Nucleus accumbens (tissue), 56 donors: ENCODE measurements at regions not wholly inside any gene's neighbourhood (a gene's known extent, or its start where the extent isn't known, plus 50 kb on each side); places are given as distances from the start of the nearest gene placed in this dataset.

ENCODE experiments used
- DNase-seq, 56 donors: peaks; one replicate each; lab custom pipeline; 2025; lab: John Stamatoyannopoulos, UW

DNA sequence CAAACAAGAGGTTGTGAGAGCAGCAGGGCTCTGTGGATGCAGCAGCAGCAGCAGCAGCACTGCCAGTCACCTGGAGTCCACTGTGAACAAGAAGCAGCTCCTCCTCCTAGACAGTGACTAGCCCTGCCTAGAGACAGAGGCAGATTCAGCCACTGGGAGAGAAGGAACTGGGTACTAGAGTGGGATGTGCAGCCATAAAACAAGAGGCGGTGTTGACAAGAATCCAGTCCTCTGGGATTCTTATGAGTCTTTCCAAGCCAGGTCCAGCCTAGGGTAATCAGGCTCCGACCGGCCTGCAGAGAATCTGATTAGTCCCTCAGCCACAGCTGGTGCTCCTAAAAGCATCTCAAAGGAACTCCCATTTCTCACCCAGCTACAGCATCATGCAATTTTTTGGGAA lies 83.9 kb upstream of the USP47 start:
- no peak for DNase-seq

- DNase-seq, result no peak
Observed at GRCh38 chr11:11756718-11757117, 85.1 kb upstream of the USP47 start.

- DNase-seq, result no peak
Observed at GRCh38 chr11:11755871-11756270, 85.9 kb upstream of the USP47 start.

- DNase-seq, result no peak
Observed at GRCh38 chr11:11752679-11753078, 89.1 kb upstream of the USP47 start.

DNA sequence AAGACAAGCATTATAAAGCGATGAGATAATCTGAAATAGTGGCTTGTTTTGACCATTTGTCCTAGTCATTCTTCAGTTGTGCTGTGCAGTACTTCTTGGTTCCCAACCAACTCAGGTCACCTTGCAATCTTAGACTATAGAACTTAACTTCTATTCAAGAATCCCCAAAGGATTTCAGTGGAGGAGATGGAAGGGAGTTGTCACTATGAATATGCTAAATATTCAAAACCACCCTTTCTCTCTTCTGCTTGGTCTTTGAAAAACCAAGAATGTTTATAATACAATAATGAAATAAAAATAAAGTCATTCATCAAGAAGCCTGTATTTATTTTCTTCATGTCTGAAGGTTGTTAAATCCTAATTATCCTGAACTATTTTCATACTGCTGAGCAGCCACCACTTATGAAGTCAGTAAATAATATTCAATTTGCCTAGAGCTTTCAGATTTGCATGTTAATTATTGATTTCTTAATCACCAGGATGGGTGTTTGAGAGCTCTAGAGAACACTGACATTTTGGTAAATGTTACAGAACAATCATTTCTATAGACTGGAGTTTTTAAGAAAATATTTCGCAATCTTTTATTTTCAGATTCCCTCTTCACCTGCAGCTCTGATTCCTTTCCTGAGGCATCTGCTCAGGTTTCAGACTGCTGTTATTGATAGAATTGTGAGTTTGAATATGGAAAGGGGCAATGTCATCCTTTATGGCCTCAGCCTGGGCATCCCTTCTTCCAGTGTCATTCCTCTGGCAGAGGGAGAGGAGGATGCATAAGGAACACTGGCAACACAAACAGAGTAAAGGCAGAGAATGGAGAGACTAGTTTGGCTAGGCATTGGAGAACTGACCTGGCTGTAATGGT lies 91.5 kb upstream of the USP47 start:
- DNase-seq, result no peak

DNA sequence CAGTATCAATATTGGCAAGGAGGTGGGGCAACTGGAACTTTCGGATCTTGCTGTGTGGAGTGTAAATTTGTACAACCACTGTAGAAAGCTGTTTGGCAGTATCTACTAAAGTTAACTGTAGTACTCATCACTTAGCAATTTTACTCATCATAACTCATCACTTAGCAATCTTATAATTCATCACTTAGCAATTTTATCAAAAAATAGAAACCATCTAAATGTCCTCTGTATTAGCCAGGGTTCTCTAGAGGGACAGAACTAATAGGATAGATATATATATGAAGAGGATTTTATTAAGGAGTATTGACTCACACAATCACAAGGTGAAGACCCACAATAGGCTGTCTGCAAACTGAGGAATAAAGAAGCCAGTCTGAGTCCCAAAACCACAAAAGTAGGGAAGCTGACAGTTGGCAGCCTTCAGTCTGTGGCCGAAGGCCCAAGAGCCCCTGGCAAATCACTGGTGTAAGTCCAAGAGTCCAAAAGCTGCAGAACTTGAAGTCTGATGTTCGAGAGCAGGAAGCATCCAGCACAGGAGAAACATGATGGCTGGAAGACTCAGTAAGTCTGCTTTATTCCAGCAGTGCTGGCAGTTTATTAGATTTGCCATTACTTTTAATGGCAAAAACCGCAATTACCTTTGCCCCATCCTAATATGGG lies 92.9 kb upstream of the USP47 start:
- no peak for DNase-seq

DNA sequence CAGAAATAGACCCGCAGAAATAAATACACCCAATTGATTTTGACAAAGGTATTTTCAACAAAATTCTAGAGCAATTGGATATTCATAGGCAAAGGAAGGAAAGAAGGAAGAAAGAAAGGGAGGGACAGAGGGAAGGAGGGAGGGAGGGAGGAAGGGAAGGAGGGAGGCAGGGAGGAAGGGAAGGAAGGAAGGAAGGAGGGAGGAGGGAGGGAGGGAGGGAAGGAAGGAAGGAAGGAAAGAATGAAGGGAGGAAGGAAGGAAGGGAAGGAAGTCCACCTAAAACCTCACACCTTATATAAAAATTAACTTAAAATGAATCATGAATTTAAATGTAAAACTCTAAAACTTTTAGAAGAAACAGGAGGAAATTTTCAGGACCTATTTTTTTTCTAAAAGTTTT lies 94.2 kb upstream of the USP47 start:
- DNase-seq, result no peak

GRCh38 chr11:11746449-11746848 lies 95.3 kb upstream of the USP47 start:
- DNase-seq, result no peak

GRCh38 chr11:11743216-11743615 lies 98.6 kb upstream of the USP47 start:
- no peak for DNase-seq

DNA sequence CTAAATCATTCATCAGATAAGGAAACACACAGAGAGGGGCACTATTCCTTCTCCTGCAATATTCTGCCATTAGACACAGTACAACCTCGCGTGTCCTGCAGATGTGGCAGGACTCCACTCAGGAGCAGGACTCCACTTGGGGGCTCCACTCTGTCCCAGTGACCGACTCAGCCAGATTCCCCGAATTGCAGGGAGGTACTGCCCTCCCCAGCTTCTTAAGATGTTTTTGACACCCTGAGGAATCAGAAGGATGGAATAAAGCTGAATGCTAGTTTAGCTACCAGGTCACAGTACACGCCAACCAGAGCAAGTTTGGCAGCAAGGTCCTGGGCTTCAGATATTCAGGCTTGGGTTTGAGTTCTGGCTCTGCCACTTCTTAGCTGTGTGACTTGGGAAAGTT lies 99.3 kb upstream of the USP47 start:
- DNase-seq, result no peak

- no peak for DNase-seq
Observed at GRCh38 chr11:11740836-11741235, 100.9 kb upstream of the USP47 start.

DNA sequence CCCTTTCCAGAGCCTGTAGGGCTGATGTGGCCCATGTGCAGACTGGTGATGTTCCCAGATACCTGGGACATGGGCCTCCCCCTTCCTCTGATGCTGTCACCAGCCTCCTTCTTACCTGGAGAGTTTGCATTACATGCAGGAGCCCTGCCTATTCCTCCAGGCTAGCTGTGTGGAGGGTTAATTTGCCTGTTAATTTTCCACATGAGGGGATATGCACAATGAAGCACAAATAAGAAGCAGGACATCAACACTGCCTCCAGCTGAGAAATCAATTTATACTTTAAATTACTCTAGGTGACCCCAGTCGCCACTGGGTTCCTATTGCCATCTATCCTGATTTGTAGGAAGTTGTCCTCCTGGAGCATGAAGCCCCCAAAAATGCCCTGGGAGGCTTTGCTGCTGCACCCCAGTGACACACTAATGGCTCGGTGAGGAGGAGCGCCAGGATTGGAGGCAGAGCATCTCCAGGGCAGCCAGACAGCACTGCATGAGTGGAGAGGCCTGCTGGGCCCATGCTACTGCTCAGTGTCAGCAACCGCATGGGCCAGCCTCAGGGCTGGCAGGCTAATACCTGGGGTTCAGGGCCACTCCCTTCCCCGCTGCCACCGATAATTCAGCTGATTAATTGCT lies 101.6 kb upstream of the USP47 start:
- DNase-seq, result no peak

DNA sequence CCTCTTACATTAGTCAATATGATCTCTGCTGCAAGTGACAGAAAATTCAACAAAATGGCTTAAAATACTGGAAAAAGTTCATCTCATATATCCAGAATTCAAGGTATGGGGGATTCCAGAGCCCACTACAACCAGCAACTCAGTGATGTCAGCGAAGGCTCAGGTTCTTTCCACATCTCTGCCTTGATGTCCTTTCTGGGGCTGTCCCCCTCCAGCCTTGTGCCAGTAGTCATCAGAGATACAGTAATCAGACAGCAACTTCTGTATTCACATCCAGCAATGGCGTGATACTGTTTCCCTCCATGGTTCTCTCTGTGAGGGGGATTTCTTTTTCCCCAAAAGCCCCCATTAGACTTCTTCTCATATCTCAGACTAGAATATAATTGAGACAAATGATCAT lies 103.4 kb upstream of the USP47 start:
- no peak for DNase-seq

DNA sequence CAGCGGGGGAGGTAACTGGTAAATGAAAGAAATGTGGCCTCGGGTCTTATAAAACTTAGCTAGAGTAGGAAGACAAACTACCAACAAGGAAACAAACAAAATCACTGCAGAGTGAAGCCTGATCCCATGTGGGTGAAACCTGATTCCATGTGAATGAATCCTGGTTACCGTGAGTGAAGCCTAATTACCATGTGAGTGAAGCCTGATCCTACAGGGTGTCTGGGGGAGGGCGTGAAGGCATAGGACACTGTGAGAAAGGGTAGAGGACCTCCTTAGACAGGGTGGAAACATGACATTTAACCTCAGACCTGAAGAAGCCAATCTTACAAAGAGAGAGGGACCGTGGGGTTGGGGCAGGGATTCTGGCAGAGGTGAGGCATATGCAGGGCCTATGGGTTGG lies 106.2 kb upstream of the USP47 start:
- no peak for DNase-seq

DNA sequence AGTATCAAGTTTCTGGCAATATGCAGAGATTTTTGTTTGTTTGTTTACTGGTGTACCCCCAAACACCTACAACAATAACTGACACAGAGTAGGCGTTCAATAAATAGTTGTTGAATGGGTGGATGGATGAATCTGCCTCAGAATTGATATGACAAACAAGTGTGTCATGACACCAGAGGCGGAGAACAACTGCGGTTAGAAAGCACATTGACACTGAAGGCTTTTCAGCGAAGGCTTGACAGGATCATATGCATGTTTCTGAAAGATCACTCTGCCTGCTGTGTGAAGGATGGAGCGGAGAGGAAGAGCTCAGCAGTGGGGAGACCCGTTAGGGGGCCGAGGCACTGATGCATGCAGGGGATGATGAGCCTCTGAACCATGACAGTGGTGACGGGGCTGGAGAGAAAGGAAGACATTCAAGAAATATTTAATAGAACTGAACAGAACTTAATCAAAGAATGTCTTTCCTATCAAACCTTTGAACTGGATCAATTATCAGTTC lies 108.5 kb upstream of the USP47 start:
- DNase-seq, result no peak

DNA sequence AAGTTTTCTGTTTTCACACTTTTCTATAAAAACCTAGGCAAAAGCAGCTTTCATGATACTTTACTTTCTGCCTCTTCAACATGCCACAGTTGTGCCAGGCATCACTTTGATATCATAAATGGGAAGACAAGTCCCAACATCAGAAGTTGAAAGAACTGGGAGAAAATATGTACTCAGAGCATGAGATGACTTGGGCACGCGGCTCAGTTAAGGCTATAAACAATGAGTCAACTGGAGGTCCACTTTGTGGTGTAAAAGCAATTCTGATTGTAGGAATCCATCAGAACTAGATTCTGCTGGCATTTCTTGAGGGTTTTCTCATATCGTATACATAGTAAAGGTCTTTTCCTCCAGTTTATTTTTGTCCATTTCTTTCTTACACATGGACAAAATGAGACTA lies 109.7 kb upstream of the USP47 start:
- no peak for DNase-seq

DNA sequence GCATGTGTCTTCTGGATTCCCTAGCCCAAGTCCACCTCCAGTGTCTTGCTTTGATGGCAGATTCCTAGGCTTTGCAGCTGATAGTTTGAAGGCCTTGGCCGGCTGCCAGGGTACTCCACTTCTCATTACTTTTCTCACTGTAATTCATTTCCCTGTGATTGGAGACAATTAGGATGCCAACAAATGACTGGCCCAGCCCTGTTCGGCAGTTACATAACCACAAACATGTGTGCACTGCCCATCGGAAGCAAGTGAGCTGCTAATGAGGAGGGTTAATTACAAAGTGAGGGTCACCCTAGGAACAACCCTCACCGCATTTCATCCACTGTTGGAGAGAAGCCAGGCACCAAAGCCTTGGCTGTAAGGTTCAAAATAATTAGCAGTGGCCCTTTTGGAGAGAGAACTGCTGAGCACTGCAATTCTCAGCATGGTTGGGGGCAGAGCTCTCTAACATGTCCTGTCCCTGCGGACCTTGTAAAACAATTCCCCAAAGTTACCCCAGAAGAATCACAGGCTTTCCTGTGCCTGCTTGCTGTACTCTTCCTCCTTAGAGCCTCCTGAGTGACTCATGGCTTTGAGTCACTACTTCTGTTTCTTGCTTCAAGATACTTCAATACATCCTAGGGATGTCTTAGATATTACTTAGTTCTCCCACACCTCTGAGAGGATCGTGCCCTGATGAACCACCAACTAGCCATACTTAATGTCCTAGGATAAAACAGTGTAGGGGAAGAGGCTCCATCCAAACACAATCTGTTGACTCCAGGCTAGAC lies 109.7 kb upstream of the GALNT18 start:
- peak in 11 of 56 donors; percentile 4 to 69 (median 26) for DNase-seq

- DNase-seq, result no peak
Observed at GRCh38 chr11:11728386-11728785, 106.6 kb upstream of the GALNT18 start.

DNA sequence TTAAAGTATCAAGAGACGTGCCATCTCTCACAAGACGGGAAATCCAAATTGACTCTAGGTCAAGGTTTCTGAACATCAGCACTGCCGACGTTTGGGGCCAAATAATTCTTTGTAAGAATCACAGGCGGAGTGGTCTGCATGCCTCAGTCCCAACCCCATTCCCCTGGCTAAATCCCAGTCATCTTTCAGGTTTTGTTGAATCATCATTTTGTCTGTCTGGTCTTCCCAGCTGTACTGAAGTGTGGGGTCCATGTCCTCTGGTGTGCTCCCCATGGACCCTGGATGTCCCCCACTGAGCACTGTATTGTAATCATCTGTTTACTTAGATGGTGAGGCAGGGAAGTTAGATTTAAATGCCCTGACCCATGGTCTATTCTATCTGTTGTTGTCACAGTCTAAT lies 103.6 kb upstream of the GALNT18 start:
- no peak for DNase-seq

GRCh38 chr11:11724994-11725393 lies 103.2 kb upstream of the GALNT18 start:
- DNase-seq, result no peak

DNA sequence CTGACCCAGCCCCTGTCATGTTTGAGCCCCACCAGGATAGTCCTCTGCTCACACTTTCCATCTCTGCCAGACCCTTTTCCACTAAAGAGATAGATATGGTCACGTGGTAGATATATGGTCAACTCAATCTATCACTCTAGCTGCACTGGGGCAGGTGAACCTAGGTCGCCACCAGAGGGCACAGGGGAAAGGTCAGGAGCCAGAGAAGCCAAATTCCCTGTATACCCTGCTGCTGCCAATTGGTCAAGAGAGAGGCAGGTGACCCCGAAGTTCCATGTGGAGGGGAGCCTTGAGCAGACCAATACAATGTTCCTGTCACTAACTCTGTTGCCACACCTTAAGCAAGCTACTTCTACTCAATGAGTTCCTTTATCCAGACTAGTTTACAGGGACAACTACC lies 101.1 kb upstream of the GALNT18 start:
- no peak for DNase-seq
